ENCODE measurements at regions not wholly inside any gene's neighbourhood (a gene's known extent, or its start where the extent isn't known, plus 50 kb on each side); places are given as distances from the start of the nearest gene placed in this dataset.

DNA sequence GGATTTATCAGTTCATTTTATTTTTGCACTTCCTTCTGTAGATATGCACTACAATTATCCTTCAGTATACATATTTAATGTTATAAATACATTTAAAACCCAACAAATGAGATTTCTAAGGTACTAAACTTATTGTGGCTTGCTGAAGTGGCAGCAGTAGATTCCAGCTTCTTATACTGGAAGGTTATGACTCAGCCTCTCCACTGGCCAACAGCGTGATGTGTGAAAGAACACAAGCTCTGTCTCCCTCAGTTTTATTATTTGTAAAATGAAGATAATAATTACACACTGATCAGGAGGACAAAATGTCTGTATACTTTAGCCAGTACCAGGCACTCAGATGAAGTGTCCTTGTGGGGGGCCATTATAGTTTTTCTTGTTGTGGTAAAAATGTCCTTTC lies 1147.1 kb downstream of the CNTNAP5 start:
- TF ChIP-seq ZNF114 (CRISPR knock-in tag; IDR thresholded peaks at IDR 0.05): no peak
- TF ChIP-seq, protein P1, sequence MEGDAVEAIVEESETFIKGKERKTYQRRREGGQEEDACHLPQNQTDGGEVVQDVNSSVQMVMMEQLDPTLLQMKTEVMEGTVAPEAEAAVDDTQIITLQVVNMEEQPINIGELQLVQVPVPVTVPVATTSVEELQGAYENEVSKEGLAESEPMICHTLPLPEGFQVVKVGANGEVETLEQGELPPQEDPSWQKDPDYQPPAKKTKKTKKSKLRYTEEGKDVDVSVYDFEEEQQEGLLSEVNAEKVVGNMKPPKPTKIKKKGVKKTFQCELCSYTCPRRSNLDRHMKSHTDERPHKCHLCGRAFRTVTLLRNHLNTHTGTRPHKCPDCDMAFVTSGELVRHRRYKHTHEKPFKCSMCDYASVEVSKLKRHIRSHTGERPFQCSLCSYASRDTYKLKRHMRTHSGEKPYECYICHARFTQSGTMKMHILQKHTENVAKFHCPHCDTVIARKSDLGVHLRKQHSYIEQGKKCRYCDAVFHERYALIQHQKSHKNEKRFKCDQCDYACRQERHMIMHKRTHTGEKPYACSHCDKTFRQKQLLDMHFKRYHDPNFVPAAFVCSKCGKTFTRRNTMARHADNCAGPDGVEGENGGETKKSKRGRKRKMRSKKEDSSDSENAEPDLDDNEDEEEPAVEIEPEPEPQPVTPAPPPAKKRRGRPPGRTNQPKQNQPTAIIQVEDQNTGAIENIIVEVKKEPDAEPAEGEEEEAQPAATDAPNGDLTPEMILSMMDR (conservative IDR thresholded peaks at IDR 0.05; ENCODE audit: low read depth in 2 of 2): no peak
- no peak for TF ChIP-seq EZH2 (IDR thresholded peaks at IDR 0.05; ENCODE audit: low read depth, unreplicated experiment)
- no peak for TF ChIP-seq NANOG (IDR thresholded peaks at IDR 0.05; ENCODE audit: borderline replicate concordance)
- TF ChIP-seq POLR2AphosphoS5 (IDR thresholded peaks at IDR 0.05; ENCODE audit: low read depth): no peak
- TF ChIP-seq, protein P2, sequence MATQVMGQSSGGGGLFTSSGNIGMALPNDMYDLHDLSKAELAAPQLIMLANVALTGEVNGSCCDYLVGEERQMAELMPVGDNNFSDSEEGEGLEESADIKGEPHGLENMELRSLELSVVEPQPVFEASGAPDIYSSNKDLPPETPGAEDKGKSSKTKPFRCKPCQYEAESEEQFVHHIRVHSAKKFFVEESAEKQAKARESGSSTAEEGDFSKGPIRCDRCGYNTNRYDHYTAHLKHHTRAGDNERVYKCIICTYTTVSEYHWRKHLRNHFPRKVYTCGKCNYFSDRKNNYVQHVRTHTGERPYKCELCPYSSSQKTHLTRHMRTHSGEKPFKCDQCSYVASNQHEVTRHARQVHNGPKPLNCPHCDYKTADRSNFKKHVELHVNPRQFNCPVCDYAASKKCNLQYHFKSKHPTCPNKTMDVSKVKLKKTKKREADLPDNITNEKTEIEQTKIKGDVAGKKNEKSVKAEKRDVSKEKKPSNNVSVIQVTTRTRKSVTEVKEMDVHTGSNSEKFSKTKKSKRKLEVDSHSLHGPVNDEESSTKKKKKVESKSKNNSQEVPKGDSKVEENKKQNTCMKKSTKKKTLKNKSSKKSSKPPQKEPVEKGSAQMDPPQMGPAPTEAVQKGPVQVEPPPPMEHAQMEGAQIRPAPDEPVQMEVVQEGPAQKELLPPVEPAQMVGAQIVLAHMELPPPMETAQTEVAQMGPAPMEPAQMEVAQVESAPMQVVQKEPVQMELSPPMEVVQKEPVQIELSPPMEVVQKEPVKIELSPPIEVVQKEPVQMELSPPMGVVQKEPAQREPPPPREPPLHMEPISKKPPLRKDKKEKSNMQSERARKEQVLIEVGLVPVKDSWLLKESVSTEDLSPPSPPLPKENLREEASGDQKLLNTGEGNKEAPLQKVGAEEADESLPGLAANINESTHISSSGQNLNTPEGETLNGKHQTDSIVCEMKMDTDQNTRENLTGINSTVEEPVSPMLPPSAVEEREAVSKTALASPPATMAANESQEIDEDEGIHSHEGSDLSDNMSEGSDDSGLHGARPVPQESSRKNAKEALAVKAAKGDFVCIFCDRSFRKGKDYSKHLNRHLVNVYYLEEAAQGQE (IDR thresholded peaks at IDR 0.05; ENCODE audit: unreplicated experiment): no peak
- TF ChIP-seq EZH2phosphoT487 (IDR thresholded peaks at IDR 0.05; ENCODE audit: unreplicated experiment): no peak
- TF ChIP-seq ZNF331 (CRISPR knock-in tag; IDR thresholded peaks at IDR 0.05; ENCODE audit: low read depth): no peak
- TF ChIP-seq JUNB (IDR thresholded peaks at IDR 0.05; ENCODE audit: unreplicated experiment): no peak
- TF ChIP-seq, protein P3, sequence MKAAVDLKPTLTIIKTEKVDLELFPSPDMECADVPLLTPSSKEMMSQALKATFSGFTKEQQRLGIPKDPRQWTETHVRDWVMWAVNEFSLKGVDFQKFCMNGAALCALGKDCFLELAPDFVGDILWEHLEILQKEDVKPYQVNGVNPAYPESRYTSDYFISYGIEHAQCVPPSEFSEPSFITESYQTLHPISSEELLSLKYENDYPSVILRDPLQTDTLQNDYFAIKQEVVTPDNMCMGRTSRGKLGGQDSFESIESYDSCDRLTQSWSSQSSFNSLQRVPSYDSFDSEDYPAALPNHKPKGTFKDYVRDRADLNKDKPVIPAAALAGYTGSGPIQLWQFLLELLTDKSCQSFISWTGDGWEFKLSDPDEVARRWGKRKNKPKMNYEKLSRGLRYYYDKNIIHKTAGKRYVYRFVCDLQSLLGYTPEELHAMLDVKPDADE (IDR thresholded peaks at IDR 0.05): no peak
- TF ChIP-seq STAT1 (IDR thresholded peaks at IDR 0.05; ENCODE audit: unreplicated experiment): no peak
- no peak for TF ChIP-seq CREB1 (CRISPR knock-in tag; IDR thresholded peaks at IDR 0.05; ENCODE audit: low read depth)
- TF ChIP-seq, protein P4, sequence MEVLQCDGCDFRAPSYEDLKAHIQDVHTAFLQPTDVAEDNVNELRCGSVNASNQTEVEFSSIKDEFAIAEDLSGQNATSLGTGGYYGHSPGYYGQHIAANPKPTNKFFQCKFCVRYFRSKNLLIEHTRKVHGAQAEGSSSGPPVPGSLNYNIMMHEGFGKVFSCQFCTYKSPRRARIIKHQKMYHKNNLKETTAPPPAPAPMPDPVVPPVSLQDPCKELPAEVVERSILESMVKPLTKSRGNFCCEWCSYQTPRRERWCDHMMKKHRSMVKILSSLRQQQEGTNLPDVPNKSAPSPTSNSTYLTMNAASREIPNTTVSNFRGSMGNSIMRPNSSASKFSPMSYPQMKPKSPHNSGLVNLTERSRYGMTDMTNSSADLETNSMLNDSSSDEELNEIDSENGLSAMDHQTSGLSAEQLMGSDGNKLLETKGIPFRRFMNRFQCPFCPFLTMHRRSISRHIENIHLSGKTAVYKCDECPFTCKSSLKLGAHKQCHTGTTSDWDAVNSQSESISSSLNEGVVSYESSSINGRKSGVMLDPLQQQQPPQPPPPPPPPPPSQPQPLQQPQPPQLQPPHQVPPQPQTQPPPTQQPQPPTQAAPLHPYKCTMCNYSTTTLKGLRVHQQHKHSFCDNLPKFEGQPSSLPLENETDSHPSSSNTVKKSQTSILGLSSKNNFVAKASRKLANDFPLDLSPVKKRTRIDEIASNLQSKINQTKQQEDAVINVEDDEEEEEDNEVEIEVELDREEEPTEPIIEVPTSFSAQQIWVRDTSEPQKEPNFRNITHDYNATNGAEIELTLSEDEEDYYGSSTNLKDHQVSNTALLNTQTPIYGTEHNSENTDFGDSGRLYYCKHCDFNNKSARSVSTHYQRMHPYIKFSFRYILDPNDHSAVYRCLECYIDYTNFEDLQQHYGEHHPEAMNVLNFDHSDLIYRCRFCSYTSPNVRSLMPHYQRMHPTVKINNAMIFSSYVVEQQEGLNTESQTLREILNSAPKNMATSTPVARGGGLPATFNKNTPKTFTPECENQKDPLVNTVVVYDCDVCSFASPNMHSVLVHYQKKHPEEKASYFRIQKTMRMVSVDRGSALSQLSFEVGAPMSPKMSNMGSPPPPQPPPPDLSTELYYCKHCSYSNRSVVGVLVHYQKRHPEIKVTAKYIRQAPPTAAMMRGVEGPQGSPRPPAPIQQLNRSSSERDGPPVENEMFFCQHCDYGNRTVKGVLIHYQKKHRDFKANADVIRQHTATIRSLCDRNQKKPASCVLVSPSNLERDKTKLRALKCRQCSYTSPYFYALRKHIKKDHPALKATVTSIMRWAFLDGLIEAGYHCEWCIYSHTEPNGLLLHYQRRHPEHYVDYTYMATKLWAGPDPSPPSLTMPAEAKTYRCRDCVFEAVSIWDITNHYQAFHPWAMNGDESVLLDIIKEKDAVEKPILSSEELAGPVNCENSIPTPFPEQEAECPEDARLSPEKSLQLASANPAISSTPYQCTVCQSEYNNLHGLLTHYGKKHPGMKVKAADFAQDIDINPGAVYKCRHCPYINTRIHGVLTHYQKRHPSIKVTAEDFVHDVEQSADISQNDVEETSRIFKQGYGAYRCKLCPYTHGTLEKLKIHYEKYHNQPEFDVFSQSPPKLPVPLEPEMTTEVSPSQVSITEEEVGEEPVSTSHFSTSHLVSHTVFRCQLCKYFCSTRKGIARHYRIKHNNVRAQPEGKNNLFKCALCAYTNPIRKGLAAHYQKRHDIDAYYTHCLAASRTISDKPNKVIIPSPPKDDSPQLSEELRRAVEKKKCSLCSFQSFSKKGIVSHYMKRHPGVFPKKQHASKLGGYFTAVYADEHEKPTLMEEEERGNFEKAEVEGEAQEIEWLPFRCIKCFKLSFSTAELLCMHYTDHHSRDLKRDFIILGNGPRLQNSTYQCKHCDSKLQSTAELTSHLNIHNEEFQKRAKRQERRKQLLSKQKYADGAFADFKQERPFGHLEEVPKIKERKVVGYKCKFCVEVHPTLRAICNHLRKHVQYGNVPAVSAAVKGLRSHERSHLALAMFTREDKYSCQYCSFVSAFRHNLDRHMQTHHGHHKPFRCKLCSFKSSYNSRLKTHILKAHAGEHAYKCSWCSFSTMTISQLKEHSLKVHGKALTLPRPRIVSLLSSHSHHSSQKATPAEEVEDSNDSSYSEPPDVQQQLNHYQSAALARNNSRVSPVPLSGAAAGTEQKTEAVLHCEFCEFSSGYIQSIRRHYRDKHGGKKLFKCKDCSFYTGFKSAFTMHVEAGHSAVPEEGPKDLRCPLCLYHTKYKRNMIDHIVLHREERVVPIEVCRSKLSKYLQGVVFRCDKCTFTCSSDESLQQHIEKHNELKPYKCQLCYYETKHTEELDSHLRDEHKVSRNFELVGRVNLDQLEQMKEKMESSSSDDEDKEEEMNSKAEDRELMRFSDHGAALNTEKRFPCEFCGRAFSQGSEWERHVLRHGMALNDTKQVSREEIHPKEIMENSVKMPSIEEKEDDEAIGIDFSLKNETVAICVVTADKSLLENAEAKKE (CRISPR knock-in tag; IDR thresholded peaks at IDR 0.05): no peak
